HG03095 (cell line): ENCODE measurements at regions not wholly inside any gene's neighbourhood (a gene's known extent, or its start where the extent isn't known, plus 50 kb on each side); places are given as distances from the start of the nearest gene placed in this dataset.
"Not testable (repeated sequence)": the region's sequence is repeated elsewhere in the genome, so short reads cannot be mapped to it uniquely, and the experiment has no call there.

Source experiments
- ATAC-seq: cut with Tn5 transposase; IDR thresholded peaks from one replicate; pipeline ENCODE4 v1.9.1; 2021; ENCODE audit warnings: moderate library complexity; ENCODE audit not compliant: unreplicated experiment

DNA sequence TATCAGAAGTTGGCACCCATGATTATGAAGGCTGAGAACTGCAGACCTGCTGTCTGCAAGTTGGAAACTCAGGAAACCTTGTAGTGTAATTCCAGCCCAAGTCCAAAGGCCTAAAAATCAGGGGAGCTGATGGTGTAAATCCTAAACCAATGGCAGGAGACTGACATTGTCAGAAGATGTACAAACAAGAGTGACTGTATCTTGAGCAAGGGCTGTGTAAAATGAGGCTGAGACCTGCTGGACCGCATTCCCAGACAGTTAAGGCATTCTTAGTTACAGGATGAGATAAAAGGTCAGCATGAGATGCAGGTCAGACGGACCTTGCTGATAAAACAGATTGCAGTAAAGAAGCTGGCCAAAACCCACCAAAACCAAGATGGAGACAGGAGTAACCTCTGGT lies 147.7 kb downstream of the COG6 start:
- ATAC-seq = no peak

DNA sequence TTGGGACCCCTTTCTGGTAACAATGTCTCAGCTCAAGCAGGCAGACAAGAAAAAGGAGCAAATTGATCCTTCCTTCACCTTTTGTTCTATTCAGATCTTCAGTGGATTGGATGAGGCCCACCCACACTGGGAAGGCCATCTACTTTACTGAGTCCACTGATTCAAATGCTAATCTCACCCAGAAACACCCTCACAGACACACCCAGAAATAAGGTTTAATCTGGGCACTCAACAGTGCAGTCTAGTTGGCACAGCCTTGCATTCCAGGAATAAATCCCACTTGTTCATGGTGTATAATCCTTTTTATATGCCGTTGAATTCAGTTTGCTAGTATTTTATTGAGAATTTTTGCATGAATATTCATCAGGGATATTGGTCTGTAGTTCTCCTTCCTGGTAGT lies 148.4 kb downstream of the COG6 start:
- ATAC-seq = no peak

DNA sequence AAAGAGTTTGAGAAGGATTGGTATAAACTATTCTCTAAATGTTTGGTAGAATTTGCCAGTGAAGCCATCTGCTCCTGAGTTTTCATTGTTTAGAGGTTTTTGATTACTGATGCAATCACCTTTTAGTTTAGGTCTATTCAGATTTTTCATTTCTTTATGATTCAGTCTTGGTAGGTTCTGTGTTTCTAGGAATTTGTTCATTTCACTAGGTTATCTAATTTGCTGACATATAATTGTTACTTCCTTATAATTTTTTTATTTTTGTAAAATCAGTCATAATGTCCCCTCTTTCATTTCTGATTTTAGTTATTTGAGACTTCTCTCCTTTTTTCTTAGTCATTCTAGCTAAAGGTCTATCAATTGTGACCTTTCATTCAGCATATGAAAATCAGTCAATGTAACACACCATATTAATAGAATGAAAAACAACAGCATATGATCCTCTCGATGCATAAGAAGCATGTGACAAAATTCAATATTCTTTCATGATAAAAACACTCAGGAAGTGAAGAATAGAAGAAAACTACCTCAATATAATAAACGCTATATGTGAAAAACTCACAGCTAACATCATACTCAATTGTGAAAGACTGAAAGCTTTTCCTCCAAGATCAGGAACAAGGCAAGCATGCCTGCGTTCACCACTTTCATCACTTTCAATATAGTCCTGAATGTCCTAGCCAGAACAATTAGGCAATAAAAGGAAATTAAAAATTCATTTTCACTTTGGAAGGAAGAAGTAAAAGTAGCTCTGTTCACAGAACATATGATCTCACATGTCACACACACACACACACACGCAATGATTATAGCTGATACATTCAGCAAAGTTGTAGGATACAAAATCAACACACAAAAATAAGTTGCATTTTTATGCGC lies 149.1 kb downstream of the COG6 start:
- ATAC-seq = no peak

DNA sequence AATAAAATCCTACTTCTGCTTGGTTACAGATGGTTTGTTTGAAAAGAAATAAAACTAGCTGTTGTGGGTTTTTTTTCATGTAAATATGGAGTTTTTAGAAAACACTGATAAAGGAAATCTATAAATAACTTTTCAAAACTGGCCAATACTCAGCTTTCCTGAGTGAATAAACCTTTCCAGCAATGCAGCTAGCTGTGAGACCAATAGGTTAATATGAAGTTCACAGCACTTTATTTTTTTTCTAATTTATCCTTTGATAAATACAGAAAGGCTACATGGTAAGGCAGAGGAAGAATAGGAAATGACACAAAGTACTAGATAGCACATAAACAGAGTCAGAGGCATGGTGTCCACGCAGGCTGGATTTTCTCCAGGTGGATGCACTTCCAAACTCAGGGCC lies 154.0 kb downstream of the COG6 start:
- ATAC-seq = no peak

DNA sequence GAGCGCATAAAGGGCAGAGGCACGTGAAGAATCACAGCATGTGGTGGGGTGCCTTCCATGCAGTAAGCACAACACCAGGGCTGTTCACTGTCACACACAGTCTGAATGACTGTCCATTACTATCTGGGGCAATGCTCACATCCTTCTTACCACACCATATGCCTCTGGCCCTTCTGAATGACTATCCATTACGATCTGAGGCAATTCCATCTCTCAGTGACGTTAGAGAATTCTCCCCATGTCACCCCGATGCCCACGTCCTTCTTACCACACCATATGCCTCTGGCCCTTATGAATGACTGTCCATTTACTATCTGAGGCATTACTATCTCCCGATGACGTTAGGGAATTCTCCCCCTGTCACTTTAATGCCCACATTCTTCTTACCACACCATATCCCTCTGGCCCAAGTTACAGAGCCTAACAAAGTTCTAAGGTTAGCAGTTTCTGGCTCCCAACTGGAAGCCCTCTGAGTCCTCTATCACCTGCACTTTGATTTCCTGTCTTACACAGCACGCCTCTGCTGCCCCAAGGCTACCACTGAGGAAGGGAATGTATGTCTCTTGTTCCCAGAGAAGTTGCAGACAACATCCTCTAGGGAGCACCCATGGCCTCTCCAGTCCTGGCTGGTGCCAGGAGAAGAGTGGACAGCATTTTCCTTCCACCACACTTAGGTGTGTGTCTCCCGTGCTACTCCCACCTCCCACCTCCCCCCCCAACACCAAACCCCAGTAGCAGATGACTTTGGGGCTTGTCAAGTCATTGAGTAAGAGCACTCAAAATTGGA lies 154.8 kb downstream of the COG6 start:
- ATAC-seq = no peak

DNA sequence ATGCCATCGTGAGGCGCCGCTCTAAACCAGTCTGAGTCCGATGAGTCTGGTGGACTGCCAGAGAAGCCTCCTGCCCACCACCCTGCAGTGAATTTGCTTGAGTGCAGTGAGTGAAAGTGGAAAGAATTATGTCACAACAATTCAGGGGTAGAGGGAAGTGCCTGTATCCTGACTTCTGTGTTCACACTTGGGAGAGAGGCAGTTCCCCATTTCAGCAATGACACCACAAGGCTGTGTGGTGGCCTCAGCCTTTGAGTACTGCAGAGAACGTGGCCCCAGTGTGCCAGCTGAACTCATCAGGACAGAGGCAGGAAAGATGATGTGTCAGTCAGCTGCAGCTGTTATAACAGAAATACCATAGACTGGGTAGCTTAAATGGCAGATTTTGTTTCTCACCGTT lies 155.6 kb downstream of the COG6 start:
- no peak for ATAC-seq

DNA sequence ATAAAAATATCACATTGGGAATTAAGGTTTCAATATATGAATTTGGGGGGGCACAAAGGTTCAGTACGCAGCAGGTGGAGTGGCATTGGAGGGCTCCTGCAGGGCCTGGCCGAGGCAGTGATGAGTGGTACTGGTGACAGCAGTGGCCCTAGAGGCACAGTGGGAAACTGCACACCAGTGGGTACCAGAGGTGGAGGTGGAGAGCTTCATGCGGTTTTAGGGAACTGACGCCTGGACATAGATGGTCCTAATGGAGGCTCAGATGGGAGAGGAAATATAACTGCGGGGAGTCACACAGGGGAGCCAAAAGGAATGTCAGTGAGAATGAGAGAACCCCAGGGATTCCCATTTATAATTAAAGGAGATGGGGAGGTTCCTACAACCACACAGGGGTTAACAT lies 156.2 kb downstream of the COG6 start:
- no peak for ATAC-seq

DNA sequence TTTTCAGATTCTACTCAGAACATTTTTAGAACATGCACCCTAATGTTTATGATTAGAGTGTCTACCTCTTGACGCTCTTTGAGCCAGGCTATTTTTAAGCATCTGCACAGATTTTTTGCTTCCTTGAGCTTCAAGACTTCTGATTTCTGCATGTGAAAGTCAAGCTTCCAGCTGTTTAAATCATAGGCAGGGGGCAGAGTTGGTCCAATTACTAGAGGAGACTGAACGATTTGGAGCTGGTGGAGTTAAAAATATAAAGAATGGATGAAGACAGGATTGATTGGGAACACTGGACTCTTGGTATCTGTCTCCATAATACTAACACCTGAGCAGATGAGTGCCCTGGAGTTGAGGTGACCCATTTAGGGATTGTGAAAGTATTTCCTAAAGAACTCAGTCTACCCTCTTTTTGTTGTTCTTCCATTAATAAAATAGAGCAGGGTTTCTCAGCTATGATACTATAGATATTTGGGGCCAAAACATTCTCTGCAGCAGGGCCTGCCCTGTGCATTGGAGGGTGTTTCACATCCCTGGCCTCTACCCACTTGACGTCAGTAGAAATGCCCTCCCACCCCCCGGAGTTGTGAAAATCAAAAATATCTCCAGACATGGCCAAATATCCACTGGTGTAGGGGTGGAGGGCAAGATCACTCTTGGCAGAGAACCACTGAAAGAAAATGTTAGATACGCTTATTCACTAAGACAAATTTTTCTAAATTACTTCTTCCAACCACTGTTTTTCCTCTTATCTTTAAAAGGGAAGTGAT lies 160.1 kb downstream of the COG6 start:
- ATAC-seq = no peak

DNA sequence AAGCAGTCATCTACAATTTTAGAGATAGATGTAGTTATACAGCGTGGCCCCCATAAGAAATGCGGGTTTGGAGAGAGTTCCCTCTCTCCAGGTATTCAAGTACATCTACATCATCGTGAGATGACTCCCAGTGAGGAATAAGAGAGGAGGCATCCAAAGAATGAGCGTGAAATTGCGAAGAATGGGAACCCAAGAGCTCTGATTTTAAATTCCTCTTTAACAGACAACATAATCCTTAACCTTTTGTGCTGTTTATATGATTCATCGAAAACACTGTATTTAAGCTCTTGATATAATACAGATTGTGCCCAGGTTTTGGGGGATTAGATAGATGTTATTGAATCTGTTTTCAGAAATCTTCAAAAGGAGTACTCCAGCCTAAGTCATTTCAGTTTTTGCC lies 161.5 kb downstream of the COG6 start:
- ATAC-seq = no peak

DNA sequence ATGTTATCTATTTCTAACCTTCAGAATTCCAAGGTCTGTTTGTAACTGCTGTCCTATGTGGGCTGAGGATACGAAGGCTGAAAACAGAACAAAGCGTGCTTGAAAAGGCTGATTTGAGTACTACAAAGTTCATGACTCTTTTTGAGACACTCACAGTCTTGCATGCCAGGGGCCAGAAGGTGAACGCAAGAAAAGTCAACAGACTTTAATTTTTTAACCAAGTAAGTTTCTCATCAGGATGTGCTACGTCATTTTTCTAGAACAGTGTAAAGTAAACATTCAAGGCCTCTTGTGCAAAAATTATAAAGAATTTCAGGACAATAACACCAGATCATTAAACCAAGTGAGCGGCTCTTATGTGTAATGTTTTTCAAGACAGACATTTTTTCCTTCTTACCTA lies 163.5 kb downstream of the COG6 start:
- ATAC-seq = no peak

DNA sequence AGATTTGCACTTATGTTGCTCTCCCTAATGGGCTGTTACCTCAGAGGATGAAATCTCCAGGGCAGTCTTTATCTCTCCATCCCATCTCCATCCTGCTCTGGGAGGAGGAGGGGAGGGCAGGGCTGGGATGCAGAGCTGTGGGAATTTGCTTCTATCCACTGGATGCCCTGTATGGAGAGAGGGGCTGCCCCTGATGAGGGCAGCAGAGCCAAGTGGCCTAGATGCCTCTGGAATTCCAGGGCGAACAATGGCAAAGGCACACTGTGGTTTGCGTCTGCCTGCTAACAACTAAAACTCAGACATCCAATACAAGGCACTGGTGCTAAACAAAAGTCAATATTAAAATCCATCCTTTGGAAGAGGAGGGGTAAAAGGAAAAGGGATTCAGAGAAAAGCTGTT lies 165.1 kb downstream of the COG6 start:
- ATAC-seq = no peak

DNA sequence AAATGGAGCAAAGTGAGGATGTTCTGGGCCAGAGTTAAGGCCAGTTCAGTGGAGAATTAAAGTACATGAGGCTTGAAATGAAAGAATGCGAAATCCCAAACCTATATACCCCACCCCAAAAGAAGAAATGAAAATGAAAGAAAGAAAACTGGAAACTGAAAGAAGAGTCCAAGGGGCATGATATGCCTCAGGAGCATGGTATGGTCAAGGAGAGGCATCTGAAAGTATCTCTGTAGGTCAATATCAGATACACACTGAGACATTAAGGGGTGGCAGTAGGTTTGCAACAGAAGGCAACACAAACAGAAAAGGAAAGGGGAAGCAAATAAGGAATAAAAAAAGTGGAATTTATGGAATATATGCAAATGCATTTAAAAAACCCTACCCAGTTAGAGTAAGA lies 166.5 kb downstream of the COG6 start:
- no peak for ATAC-seq

DNA sequence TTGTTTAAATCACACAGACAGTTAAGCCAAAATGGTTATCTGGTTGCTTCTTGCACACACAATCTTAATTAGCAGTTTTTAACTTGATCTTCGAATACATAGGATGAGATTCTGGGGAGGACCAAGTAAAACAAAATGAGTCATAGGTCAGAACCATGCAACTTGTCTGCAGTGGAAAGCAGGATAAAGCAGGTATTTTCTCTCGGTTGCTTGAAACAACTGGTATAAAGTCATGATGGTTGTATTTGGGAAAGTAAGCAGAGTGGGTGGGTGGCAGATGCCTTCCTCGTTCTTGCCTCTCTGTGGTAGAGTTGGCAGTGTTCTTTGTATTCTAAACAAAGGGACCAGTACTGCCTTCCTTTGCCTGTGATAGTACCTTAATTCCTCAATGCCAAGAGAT lies 167.0 kb downstream of the COG6 start:
- no peak for ATAC-seq

DNA sequence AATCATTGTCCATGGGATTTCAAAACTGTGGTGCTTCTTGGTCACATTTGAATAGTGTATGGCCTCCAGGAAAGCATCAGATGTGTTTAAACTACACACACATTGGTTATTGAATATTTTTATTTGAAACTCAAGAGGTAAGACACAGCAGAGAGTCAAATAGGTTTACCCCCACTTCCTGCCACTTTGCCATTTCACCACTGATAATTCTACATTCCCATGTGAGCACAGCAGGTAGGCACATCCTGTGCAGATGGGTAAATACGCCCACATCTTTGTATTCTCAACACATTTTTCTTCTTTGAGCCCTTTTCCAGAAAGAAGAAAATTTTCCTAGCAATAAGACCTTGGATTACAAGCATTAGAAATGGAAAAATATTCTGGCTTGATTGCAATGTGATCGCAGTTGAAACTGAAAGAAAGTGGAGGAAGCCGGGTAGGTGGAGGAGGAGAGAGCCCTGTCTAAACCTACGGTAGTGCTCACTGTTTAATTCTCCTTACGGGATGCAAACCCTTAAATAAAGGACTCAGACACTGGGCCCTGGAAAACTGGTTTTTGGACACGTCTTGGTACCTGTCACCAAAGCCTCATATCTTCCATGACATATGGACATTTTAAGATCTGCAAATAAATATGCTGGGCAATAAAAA lies 167.7 kb downstream of the COG6 start:
- no peak for ATAC-seq

DNA sequence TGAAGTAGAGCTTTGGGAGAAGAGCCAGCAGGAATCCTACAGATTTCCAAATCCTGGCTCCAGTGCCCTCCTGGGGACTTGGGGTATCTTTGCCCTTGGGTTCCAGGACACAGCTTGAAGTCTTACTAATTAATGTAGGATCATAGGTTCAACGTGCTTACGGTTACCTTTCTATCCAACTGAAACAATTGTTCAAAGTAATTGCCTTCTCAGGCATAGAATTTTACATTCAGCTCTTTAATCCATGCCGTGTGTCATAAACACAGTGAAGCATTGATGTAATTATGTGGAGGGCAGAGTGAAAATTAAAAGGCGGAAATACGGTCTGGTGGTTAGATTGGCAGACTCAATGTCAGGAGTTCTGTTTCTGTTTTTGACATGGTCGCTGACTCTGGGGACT lies 170.4 kb downstream of the COG6 start:
- ATAC-seq = no peak

DNA sequence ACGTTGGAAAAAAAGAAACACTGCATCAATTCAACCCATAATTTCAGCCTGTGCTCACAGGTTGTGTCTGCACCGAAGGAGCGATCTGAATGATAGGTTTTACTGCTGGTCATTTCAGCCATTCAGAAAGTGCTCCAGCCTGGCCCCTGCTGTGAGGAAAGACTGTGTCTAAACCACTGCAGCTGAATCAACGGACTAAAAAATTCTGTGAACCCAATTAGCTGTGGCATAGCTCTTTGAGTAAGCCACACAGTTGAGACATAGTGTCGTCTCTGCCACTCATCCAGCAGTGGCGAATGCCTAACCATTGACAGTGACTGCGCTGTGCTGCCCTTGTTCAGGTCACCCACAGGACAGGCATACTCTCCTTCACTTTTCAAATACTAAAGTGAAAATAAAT lies 179.8 kb downstream of the COG6 start:
- ATAC-seq = no peak

DNA sequence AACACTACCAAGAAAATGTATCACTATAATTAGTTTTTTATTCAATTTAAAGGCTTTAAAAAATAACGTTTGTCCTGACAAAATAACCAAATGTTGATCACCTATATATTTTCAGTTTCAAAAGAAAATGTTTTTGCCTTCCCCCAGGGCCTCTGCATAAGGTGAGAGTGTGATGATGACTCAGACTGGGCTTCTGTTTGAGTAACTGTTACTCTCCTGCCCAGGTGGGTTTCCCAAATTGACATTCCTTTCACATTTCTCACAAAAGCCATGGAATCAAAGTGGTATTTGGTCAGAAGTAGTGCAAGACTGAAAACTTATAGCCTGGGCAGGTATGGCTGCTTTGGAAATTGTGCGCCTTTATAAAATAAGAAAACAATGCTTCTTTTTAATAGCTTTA lies 180.6 kb downstream of the COG6 start:
- no peak for ATAC-seq

DNA sequence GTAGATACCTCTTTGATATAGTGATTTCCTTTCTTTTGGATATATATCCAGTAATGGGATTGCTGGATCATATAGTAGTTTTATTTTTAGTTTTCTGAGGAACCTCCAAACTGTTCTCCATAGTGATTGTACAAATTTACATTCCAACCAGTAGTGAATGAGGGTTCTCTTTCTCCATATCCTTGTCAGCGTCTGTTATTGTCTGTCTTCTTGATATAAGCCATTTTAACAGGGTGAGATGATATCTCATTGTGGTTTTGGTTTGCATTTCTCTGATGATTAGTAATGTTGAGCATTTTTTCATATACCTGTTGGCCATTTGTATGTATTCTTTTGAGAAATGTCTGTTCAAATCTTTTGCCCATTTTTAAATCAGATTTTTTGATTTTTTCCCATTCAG lies 182.4 kb downstream of the COG6 start:
- ATAC-seq = not testable (repeated sequence)

DNA sequence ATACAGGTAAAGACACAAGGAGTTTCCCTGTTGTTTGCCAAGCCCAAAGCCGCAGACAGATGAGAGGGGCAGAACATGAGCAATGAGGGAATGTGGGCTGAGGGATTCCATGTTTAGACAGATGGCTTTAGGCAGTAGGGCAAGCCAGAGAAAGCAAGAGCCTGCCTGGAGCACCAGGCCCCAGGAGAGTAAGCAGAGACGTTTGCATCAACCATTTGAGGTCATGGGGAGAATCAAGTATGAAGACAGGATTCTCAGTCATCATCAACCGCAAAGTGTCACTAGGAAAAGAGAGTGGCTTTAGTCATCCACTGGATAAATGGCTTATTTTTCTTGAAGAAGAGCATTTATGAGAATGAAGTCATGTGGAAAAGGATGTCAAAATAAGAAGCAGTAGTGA lies 184.7 kb downstream of the COG6 start:
- ATAC-seq = no peak

DNA sequence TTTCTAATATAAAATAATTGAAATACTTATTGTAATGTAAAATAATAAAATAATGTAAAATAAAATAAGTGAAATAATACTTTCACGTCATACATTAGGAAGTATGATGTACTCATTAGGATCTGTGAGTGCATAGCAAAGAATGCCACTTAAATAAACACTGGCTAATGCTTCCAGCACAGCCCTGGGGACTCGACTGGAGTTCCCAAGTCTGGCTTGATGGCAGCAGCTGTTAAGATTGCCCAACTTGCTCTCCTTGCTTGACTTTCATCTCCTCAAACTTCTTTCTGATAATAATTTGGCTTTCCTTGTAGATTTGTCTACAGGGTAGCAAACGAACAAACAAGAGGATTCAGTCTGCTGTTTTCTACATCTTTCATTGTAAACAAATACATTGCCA lies 191.9 kb downstream of the COG6 start:
- no peak for ATAC-seq

DNA sequence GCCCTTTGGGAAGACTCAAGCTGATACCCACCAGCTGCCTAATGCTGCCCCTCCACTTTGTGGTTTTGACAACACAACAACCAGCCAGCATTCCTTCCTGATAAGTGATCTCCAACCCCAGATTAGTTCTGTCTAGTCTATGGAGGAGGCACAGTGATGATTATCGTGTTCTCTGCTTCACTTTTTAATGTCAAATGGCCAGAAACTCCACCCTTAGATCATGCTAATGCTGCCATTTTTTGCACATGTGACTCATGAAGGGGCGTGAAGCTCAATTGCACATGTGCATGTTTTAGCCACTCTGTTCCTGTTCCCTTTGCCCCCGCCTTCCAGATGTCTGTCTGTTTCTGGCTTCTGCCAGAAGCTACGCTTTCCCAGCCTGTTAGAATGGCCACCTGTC lies 199.8 kb downstream of the COG6 start:
- ATAC-seq = no peak
